ENCODE measurements at regions not wholly inside any gene's neighbourhood (a gene's known extent, or its start where the extent isn't known, plus 50 kb on each side); places are given as distances from the start of the nearest gene placed in this dataset.

DNA sequence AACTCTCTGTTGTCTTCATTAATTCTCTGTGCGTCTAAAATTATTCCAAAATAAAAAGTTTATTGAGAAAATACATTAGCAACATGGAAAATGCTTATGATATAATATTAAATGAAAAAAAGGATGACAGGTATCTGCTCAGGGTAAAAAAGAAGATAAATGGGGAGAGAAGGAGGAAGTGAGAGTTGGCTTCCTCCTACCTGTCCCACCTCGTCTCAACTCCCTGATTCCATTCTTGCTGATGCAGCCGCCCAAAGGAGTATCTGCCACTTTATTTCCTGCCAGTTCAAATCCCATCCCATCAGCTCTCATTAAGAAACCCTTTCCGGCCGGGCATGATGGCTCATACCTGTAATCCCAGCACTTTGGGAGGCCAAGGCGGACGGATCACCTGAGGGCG lies 72.5 kb upstream of the ALOX12 start:
- TF ChIP-seq, protein P1, sequence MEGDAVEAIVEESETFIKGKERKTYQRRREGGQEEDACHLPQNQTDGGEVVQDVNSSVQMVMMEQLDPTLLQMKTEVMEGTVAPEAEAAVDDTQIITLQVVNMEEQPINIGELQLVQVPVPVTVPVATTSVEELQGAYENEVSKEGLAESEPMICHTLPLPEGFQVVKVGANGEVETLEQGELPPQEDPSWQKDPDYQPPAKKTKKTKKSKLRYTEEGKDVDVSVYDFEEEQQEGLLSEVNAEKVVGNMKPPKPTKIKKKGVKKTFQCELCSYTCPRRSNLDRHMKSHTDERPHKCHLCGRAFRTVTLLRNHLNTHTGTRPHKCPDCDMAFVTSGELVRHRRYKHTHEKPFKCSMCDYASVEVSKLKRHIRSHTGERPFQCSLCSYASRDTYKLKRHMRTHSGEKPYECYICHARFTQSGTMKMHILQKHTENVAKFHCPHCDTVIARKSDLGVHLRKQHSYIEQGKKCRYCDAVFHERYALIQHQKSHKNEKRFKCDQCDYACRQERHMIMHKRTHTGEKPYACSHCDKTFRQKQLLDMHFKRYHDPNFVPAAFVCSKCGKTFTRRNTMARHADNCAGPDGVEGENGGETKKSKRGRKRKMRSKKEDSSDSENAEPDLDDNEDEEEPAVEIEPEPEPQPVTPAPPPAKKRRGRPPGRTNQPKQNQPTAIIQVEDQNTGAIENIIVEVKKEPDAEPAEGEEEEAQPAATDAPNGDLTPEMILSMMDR (IDR thresholded peaks at IDR 0.05), result no peak
- no peak for TF ChIP-seq POLR2A (IDR thresholded peaks at IDR 0.05)

All from right lobe of liver (tissue), 4 donors.